Lower lobe of right lung (tissue), 2 donors: ENCODE measurements at regions not wholly inside any gene's neighbourhood (a gene's known extent, or its start where the extent isn't known, plus 50 kb on each side); places are given as distances from the start of the nearest gene placed in this dataset.
"Not testable (repeated sequence)": the region's sequence is repeated elsewhere in the genome, so short reads cannot be mapped to it uniquely, and the experiment has no call there.

Experiments used
- ATAC-seq, 2 donors: fragments of 200-7000 bp; cut with Tn5 transposase; one replicate each; pipeline ENCODE4 v1.9.1; 2020 to 2022; ENCODE audit warnings: mild to moderate bottlenecking in 2 of 2, moderate library complexity in 2 of 2
- DNase-seq: peaks from one replicate; pipeline ENCODE4 v3.0.0-alpha.2; 2020
- H3K27ac ChIP-seq: fragments of 200-600 bp; one replicate; pipeline ENCODE4 v1.8.0; 2022
- H3K27me3 ChIP-seq: fragments of 200-600 bp; one replicate; pipeline ENCODE4 v1.8.0; 2022; ENCODE audit warnings: low read depth
- H3K36me3 ChIP-seq: fragments of 200-600 bp; one replicate; pipeline ENCODE4 v1.8.0; 2022; ENCODE audit warnings: mild to moderate bottlenecking
- H3K4me1 ChIP-seq: fragments of 200-600 bp; one replicate; pipeline ENCODE4 v1.8.0; 2022
- H3K4me3 ChIP-seq: fragments of 200-600 bp; one replicate; pipeline ENCODE4 v1.8.0; 2022; ENCODE audit warnings: mild to moderate bottlenecking
- H3K9me3 ChIP-seq: fragments of 200-600 bp; one replicate; pipeline ENCODE4 v1.8.0; 2022
- CTCF ChIP-seq: fragments of 200-600 bp; IDR thresholded peaks from one replicate; pipeline ENCODE4 v1.8.0; 2022; ENCODE audit warnings: antibody characterized with exemption, mild to moderate bottlenecking
- intact Hi-C: fragments of 100-400 bp; cut with DNase I; formaldehyde crosslinking; loops from one replicate; pipeline ENCODE4 v1.11.0; 2022
- donor health status: DM: no; HTN: yes; CAD: no; lungs with severe emphysema.

GRCh38 chr1:70827030-70827429 lies 220.6 kb downstream of the PTGER3 start:
- H3K27me3 ChIP-seq: no peaks in the 10 kb centered on the region
- H3K4me3 ChIP-seq: no peak overlapping the region
- ATAC-seq (no peak), DNase-seq (no peak)
- no peak for TF ChIP-seq CTCF
- H3K4me1 ChIP-seq: no peaks in the 10 kb centered on the region
- intact Hi-C loops: no loop called here
- H3K27ac ChIP-seq: no peak overlapping the region
- no peaks in the 10 kb centered on the region for H3K9me3 ChIP-seq
- no peaks in the 10 kb centered on the region for H3K36me3 ChIP-seq

GRCh38 chr1:70828177-70828576 lies 219.4 kb downstream of the PTGER3 start:
- H3K4me1 ChIP-seq: no peaks in the 10 kb centered on the region
- DNase-seq (no peak), ATAC-seq (no peak)
- intact Hi-C loops: no loop called here
- no peaks in the 10 kb centered on the region for H3K36me3 ChIP-seq
- TF ChIP-seq CTCF: no peak
- no peak overlapping the region for H3K27ac ChIP-seq
- no peak overlapping the region for H3K4me3 ChIP-seq
- H3K9me3 ChIP-seq: no peaks in the 10 kb centered on the region
- H3K27me3 ChIP-seq: no peaks in the 10 kb centered on the region

GRCh38 chr1:70834365-70834764 lies 213.3 kb downstream of the PTGER3 start:
- H3K36me3 ChIP-seq, H3K4me3 ChIP-seq, intact Hi-C loops, ATAC-seq, H3K4me1 ChIP-seq, DNase-seq, H3K9me3 ChIP-seq, H3K27me3 ChIP-seq, H3K27ac ChIP-seq: not testable (repeated sequence)

- H3K9me3 ChIP-seq: no peaks in the 10 kb centered on the region
- no peaks in the 10 kb centered on the region for H3K36me3 ChIP-seq
- H3K27ac ChIP-seq: no peak overlapping the region
- H3K27me3 ChIP-seq: no peaks in the 10 kb centered on the region
- H3K4me3 ChIP-seq: no peak overlapping the region
- H3K4me1 ChIP-seq: no peaks in the 10 kb centered on the region
- no peak for TF ChIP-seq CTCF
- no peak for DNase-seq
- ATAC-seq: no peak
- intact Hi-C loops: no loop called here
Measured at GRCh38 chr1:70836456-70836855, 211.2 kb downstream of the PTGER3 start.

- DNase-seq (no peak), ATAC-seq (no peak)
- Histone ChIP-seq H3K27me3 (no peaks in the 10 kb centered on the region), H3K4me1 (no peaks in the 10 kb centered on the region), H3K27ac (no peak overlapping the region), H3K9me3 (no peaks in the 10 kb centered on the region), H3K4me3 (no peak overlapping the region), H3K36me3 (no peaks in the 10 kb centered on the region)
- no peak for TF ChIP-seq CTCF
- intact Hi-C loops: no loop called here
Measured at GRCh38 chr1:70840260-70840953, 207.2 kb downstream of the PTGER3 start.

GRCh38 chr1:70842562-70842961 lies 205.1 kb downstream of the PTGER3 start:
- Histone ChIP-seq H3K27ac (no peak overlapping the region), H3K27me3 (no peaks in the 10 kb centered on the region), H3K4me3 (no peak overlapping the region), H3K9me3 (no peaks in the 10 kb centered on the region), H3K4me1 (no peaks in the 10 kb centered on the region), H3K36me3 (no peaks in the 10 kb centered on the region)
- DNase-seq: no peak
- ATAC-seq: no peak
- no peak for TF ChIP-seq CTCF
- intact Hi-C loops: no loop called here
